ENCODE measurements at regions not wholly inside any gene's neighbourhood (a gene's known extent, or its start where the extent isn't known, plus 50 kb on each side); places are given as distances from the start of the nearest gene placed in this dataset.

GRCh38 chr5:168162464-168162863 is 129.0 kb upstream of the WWC1 start:
- intact Hi-C loops (cut with micrococcal nuclease): no loop called here
- no peak overlapping the region for H3K4me3 Mint-ChIP-seq
- H3K27ac ChIP-seq (ENCODE audit: low read depth in 1 of 2, low read length in 2 of 2): no peak overlapping the region

GRCh38 chr5:168163966-168164365 is 127.5 kb upstream of the WWC1 start:
- intact Hi-C loops (cut with micrococcal nuclease): no loop called here
- Histone ChIP-seq H3K4me3 (replicated peaks in 1 of 3; ENCODE audit: low read depth in 2 of 3, low read length in 3 of 3) (no peak overlapping the region), H3K79me2 (ENCODE audit: insufficient read depth, low read length) (no peaks in the 10 kb centered on the region), H3K4me2 (replicated peaks; ENCODE audit: extremely low read depth, low read length, poor library complexity, severe bottlenecking) (no peak overlapping the region), H3K9ac (ENCODE audit: insufficient read depth, low read length, poor library complexity, severe bottlenecking) (no peak overlapping the region), H3K27me3 (ENCODE audit: control insufficient read depth in 2 of 2, insufficient read depth in 2 of 2, low read length in 2 of 2) (no peaks in the 10 kb centered on the region), H2AFZ (ENCODE audit: insufficient read depth, low read depth, low read length, poor library complexity, severe bottlenecking) (no peak overlapping the region), H3K4me1 (ENCODE audit: control insufficient read depth in 1 of 2, insufficient read depth in 2 of 2, low read length in 2 of 2) (peaks cover 7 to 8% of the 10 kb centered on the region in 2 donors), H3K36me3 (replicated peaks in 1 of 2; ENCODE audit: control insufficient read depth in 1 of 2, insufficient read depth in 2 of 2, low read length in 2 of 2) (no peaks in the 10 kb centered on the region), H4K20me1 (ENCODE audit: insufficient read depth, low read length) (no peaks in the 10 kb centered on the region), H3K27ac (ENCODE audit: low read depth in 1 of 2, low read length in 2 of 2) (no peak overlapping the region), H3K9me3 (replicated peaks in 1 of 2; ENCODE audit: control insufficient read depth in 1 of 2, insufficient read depth in 1 of 2, low read length in 2 of 2) (peaks cover 0 to 12% of the 10 kb centered on the region in 2 donors)
- peaks cover 2 to 5% (median 2%) of the 10 kb centered on the region in 3 donors for H3K27me3 Mint-ChIP-seq (ENCODE audit: low read depth in 3 of 3)
- no peak overlapping the region for H3K4me3 Mint-ChIP-seq
- no peaks in the 10 kb centered on the region for H3K36me3 Mint-ChIP-seq
- H3K4me1 Mint-ChIP-seq: peaks cover 18% of the 10 kb centered on the region
- WGBS (ENCODE audit: insufficient coverage): no CpG with 5 or more reads among the region's 3 CpGs
- no peak for DNase-seq
- H3K27ac Mint-ChIP-seq: no peak overlapping the region
- H3K9me3 Mint-ChIP-seq: peaks cover 0 to 14% (median 4%) of the 10 kb centered on the region in 7 donors
- TF ChIP-seq CTCF (IDR thresholded peaks at IDR 0.05): no peak

More at GRCh38 chr5:168162464-168162863, 129.0 kb upstream of the WWC1 start:
- Histone ChIP-seq H3K4me1 (ENCODE audit: control insufficient read depth in 1 of 2, insufficient read depth in 2 of 2, low read length in 2 of 2) (peaks cover 8 to 10% of the 10 kb centered on the region in 2 donors), H3K36me3 (replicated peaks in 1 of 2; ENCODE audit: control insufficient read depth in 1 of 2, insufficient read depth in 2 of 2, low read length in 2 of 2) (no peaks in the 10 kb centered on the region), H3K27me3 (ENCODE audit: control insufficient read depth in 2 of 2, insufficient read depth in 2 of 2, low read length in 2 of 2) (no peaks in the 10 kb centered on the region), H4K20me1 (ENCODE audit: insufficient read depth, low read length) (no peaks in the 10 kb centered on the region), H2AFZ (ENCODE audit: insufficient read depth, low read depth, low read length, poor library complexity, severe bottlenecking) (no peak overlapping the region), H3K9ac (ENCODE audit: insufficient read depth, low read length, poor library complexity, severe bottlenecking) (no peak overlapping the region), H3K4me3 (replicated peaks in 1 of 3; ENCODE audit: low read depth in 2 of 3, low read length in 3 of 3) (no peak overlapping the region), H3K9me3 (replicated peaks in 1 of 2; ENCODE audit: control insufficient read depth in 1 of 2, insufficient read depth in 1 of 2, low read length in 2 of 2) (peaks cover 0 to 12% of the 10 kb centered on the region in 2 donors), H3K4me2 (replicated peaks; ENCODE audit: extremely low read depth, low read length, poor library complexity, severe bottlenecking) (no peak overlapping the region), H3K79me2 (ENCODE audit: insufficient read depth, low read length) (no peaks in the 10 kb centered on the region)
- no peak for TF ChIP-seq CTCF (IDR thresholded peaks at IDR 0.05)
- H3K27ac Mint-ChIP-seq: no peak overlapping the region
- peaks cover 18% of the 10 kb centered on the region for H3K4me1 Mint-ChIP-seq
- DNase-seq: no peak
- WGBS (ENCODE audit: insufficient coverage): 100% methylated on average over 13 of the region's 16 CpGs
- no peaks in the 10 kb centered on the region for H3K36me3 Mint-ChIP-seq
- H3K27me3 Mint-ChIP-seq (ENCODE audit: low read depth in 3 of 3): peaks cover 2 to 7% (median 2%) of the 10 kb centered on the region in 3 donors
- H3K9me3 Mint-ChIP-seq: peaks cover 0 to 14% (median 4%) of the 10 kb centered on the region in 7 donors

Measured in CD14-positive monocyte (primary cell).